DOHH2 (cell line): ENCODE measurements at regions not wholly inside any gene's neighbourhood (a gene's known extent, or its start where the extent isn't known, plus 50 kb on each side); places are given as distances from the start of the nearest gene placed in this dataset.

Experiments
- CTCF ChIP-seq: fragments of 200-600 bp; sonication (generic); IDR thresholded peaks from one replicate; pipeline ENCODE4 v1.5.1; 2014; ENCODE audit warnings: antibody characterized with exemption, mild to moderate bottlenecking, low read depth, low read length; ENCODE audit not compliant: poor library complexity, severe bottlenecking
- EZH2phosphoT487 ChIP-seq: fragments of 200-600 bp; sonication (generic); IDR thresholded peaks from 2 replicates; pipeline ENCODE4 v1.6.1; 2017; ENCODE audit warnings: borderline replicate concordance, mild to moderate bottlenecking, antibody characterized with exemption, low read length, moderate library complexity, mixed read lengths

GRCh38 chr2:48219555-48220436, 94.7 kb upstream of the FOXN2 start:
- TF ChIP-seq CTCF (no peak), EZH2phosphoT487 (no peak)
